Epithelial cell of proximal tubule (primary cell): ENCODE measurements at regions not wholly inside any gene's neighbourhood (a gene's known extent, or its start where the extent isn't known, plus 50 kb on each side); places are given as distances from the start of the nearest gene placed in this dataset.
"Not testable (repeated sequence)": the region's sequence is repeated elsewhere in the genome, so short reads cannot be mapped to it uniquely, and the experiment has no call there.

Source experiments
- DNase-seq: peaks from one replicate; pipeline ENCODE4 v3.0.0-alpha.2; 2011; ENCODE audit warnings: low read depth
- H3K4me3 ChIP-seq: 2 replicates; pipeline ENCODE4 v1.5.1; 2011; ENCODE audit warnings: low read depth, mild to moderate bottlenecking, low read length
- CTCF ChIP-seq: conservative IDR thresholded peaks from 2 replicates; pipeline ENCODE4 v1.5.1; 2012; ENCODE audit warnings: low read depth, mild to moderate bottlenecking, low read length

- no peak for DNase-seq
- H3K4me3 ChIP-seq: no peak overlapping the region
- no peak for TF ChIP-seq CTCF
Observed at GRCh38 chr1:95660736-95661135, 426.7 kb downstream of the RWDD3 start.

- DNase-seq, H3K4me3 ChIP-seq: not testable (repeated sequence)
Observed at GRCh38 chr1:95663530-95663929, 429.5 kb downstream of the RWDD3 start.

- no peak for TF ChIP-seq CTCF
- no peak for DNase-seq
Observed at GRCh38 chr1:95668165-95668564, 434.2 kb downstream of the RWDD3 start.

GRCh38 chr1:95669638-95670037, 435.6 kb downstream of the RWDD3 start:
- H3K4me3 ChIP-seq, DNase-seq: not testable (repeated sequence)

More at GRCh38 chr1:95668165-95668564, 434.2 kb downstream of the RWDD3 start:
- H3K4me3 ChIP-seq: no peak overlapping the region

GRCh38 chr1:95671098-95671497, 437.1 kb downstream of the RWDD3 start:
- no peak for DNase-seq
- TF ChIP-seq CTCF: no peak
- H3K4me3 ChIP-seq: no peak overlapping the region

GRCh38 chr1:95679262-95679661, 445.3 kb downstream of the RWDD3 start:
- TF ChIP-seq CTCF: no peak
- H3K4me3 ChIP-seq: no peak overlapping the region
- DNase-seq: no peak

- no peak overlapping the region for H3K4me3 ChIP-seq
- DNase-seq: no peak
- no peak for TF ChIP-seq CTCF
Observed at GRCh38 chr1:95685081-95685480, 451.1 kb downstream of the RWDD3 start.

- DNase-seq: no peak
- no peak overlapping the region for H3K4me3 ChIP-seq
- no peak for TF ChIP-seq CTCF
Observed at GRCh38 chr1:95686217-95686616, 452.2 kb downstream of the RWDD3 start.
